NOMO-1 treated with DMSO at 0.1 percent for 48 hours (cell line): ENCODE measurements at regions not wholly inside any gene's neighbourhood (a gene's known extent, or its start where the extent isn't known, plus 50 kb on each side); places are given as distances from the start of the nearest gene placed in this dataset.

Experiments used
- DNase-seq: peaks from one replicate; lab custom pipeline; 2025; ENCODE audit not compliant: unreplicated experiment; lab: John Stamatoyannopoulos, UW

DNA sequence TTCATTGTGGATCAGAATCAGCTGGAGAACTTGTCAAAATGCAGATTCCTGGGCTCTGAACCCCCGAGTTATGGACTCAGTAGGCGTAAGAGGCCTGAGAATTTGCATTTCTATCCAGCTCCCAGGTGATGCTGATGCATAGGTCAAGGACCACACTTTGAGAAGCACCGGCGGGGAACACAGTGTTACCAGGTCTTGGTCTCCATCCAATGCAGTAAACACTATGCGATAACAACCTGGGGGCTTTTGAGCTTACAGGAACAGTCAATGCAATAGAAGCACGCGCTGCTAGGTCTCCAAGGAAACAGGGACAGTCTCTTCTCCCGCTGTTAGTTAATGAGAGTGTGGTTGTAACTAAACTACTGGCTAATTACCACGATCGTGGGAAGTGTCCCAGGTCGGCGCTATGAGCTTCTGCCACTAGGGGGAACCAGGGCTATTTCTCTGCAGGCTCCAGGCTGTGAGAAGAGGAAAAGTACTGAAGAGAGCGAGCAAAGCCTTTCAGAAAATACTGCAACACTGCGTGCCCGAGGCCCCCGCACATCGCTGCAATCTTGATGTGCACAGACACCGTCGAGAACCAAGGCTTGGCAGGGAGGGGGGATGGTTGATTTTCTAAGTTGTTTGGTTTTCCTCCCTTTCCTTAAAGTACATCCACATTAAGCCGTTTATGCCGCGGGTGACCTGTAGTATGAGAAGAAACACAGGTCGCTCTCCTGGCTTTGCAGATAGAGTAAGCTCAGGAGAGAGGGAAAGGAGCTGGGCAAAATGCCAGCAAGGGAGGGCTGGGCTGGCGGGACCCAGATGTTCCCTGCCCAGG is 52.0 kb upstream of the KCNA1 start:
- DNase-seq: peak; percentile 75

GRCh38 chr12:4858386-4858785 is 51.3 kb upstream of the KCNA1 start:
- DNase-seq: no peak

DNA sequence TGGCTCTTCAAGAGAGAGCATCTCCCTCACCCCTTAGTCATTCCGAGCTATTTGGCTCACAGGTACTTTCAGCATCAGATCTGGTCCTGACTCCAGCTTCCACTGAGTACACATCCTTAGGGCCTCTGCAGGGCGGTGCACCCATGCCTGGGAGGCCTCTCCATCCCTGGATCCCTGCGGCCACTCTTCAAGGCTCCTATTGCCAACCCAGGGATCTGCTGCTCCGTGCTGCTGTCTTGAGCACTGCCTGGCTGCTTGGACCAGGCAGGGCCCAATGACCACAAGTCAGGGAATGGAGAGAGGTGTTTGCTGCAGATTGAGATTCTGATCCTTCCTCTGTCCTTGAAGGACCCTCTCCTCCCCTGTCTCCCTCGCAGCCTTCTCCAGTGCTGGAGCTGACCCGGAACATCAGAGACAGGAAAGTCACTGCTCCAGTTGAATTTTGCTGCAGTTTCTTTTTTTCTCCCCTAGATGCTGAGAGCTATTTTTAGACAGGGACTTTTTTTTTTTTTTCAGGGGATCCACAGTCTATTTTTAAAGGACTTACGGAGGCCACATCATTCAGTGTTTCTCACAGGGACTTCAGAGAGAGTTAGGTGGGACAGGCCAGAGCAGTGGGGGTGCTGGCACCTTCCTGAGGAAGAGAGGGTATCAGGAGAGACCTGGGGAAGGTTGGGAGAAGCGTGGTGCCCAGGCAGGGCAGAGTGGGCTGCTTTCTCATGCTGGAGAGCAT is 50.1 kb upstream of the KCNA1 start:
- no peak for DNase-seq
